Endodermal cell (in vitro differentiated cells): ENCODE measurements at regions not wholly inside any gene's neighbourhood (a gene's known extent, or its start where the extent isn't known, plus 50 kb on each side); places are given as distances from the start of the nearest gene placed in this dataset.
A peak's percentile ranks its signal among the peaks of the same experiment; 100 is the strongest.

Source experiments
- DNase-seq: peaks from one replicate; pipeline ENCODE4 v3.0.0-alpha.2; 2017
- H3K27ac ChIP-seq: 2 replicates; pipeline ENCODE4 v1.5.1; 2013; ENCODE audit warnings: mild to moderate bottlenecking, low read depth, low read length, moderate library complexity
- H3K27me3 ChIP-seq: 2 replicates; pipeline ENCODE4 v1.6.1; 2013; ENCODE audit warnings: mild to moderate bottlenecking, low read length, moderate library complexity; ENCODE audit not compliant: insufficient read depth, control insufficient read depth, poor library complexity, severe bottlenecking
- H3K36me3 ChIP-seq: 2 replicates; pipeline ENCODE4 v1.7.0; 2013; ENCODE audit warnings: mild to moderate bottlenecking, low read length, moderate library complexity; ENCODE audit not compliant: control insufficient read depth, insufficient read depth
- H3K4me1 ChIP-seq: one replicate; pipeline ENCODE4 v1.7.0; 2013; ENCODE audit warnings: low read length; ENCODE audit not compliant: control insufficient read depth, insufficient read depth
- H3K4me3 ChIP-seq: 2 replicates; pipeline ENCODE4 v1.5.1; 2013; ENCODE audit warnings: mild to moderate bottlenecking, low read length, moderate library complexity
- H3K9ac ChIP-seq: 2 replicates; pipeline ENCODE4 v1.6.1; 2013; ENCODE audit warnings: mild to moderate bottlenecking, low read length, moderate library complexity; ENCODE audit not compliant: poor library complexity, severe bottlenecking; ENCODE audit errors: extremely low read depth
- H3K9me3 ChIP-seq: 2 replicates; pipeline ENCODE4 v1.6.1; 2013; ENCODE audit warnings: mild to moderate bottlenecking, low read length, moderate library complexity; ENCODE audit not compliant: control insufficient read depth
- H3K27ac Mint-ChIP-seq: 2 replicates; pipeline ENCODE4 v1.8.0; 2020; ENCODE audit warnings: mixed read lengths
- H3K27me3 Mint-ChIP-seq: 2 replicates; pipeline ENCODE4 v1.8.0; 2021; ENCODE audit warnings: mild to moderate bottlenecking, mixed read lengths; ENCODE audit not compliant: insufficient read depth
- H3K36me3 Mint-ChIP-seq: 2 replicates; pipeline ENCODE4 v1.8.0; 2020; ENCODE audit warnings: low read depth, mixed read lengths
- H3K4me1 Mint-ChIP-seq: 2 replicates; pipeline ENCODE4 v1.8.0; 2020; ENCODE audit warnings: mixed read lengths
- H3K4me3 Mint-ChIP-seq: 2 replicates; pipeline ENCODE4 v1.8.0; 2020; ENCODE audit warnings: mild to moderate bottlenecking, moderate library complexity, mixed read lengths
- H3K9me3 Mint-ChIP-seq: 2 replicates; pipeline ENCODE4 v1.8.0; 2020; ENCODE audit warnings: mild to moderate bottlenecking, mixed read lengths
- CTCF ChIP-seq: fragments of 200-600 bp; sonication (generic); conservative IDR thresholded peaks from 2 replicates; pipeline ENCODE4 v1.5.0; 2021; ENCODE audit warnings: antibody characterized with exemption, mild to moderate bottlenecking
- WGBS, 2 experiments: methylation state at CpG; one replicate each; pipeline versions ENCODE4 v1.1.5 to v1.1.7; 2013; ENCODE audit warnings: missing lambda C conversion rate in 2 of 2, mixed read lengths in 1 of 2; ENCODE audit not compliant: insufficient coverage in 1 of 2, insufficient read length in 1 of 2; 5-methylcytosine and 5-hydroxymethylcytosine counted together

DNA sequence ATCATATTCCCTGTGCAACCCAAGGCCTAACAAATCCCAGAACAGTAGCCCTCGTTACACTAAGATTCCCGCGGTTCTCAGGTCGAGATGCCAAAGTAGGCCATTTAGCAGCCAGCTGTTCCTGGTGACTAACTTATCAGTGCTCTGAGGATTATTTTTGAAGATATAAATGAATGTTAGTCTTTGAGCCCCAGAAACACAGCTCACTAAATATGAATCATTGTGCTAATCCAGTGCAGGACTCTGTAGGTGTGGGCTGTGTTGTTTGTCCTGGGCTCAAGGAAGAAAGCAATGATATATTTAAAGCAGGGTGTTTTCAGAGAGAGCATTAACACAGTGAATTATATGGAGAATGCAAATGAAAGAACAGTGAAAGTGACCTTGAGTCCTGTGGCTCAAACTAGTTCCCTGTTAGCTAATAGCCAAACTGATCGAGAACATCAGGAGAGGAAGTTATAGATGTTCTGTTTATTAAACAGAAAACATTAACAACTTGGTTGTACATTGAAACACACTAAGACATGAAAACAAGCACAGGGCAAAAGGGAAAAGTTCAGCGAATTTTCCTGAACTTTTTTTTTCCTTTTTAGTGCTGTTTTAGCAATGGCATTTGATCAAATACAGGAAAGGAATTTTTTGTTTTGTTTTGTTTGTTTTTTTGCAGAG, 228.3 kb downstream of the RNF152 start:
- no peak overlapping the region for H3K4me3 Mint-ChIP-seq
- H3K27me3 ChIP-seq = no peaks in the 10 kb centered on the region
- peaks cover 42% of the 10 kb centered on the region for H3K9me3 ChIP-seq
- peaks cover 15% of the 10 kb centered on the region for H3K4me1 ChIP-seq
- H3K27ac ChIP-seq = no peak overlapping the region
- no peaks in the 10 kb centered on the region for H3K27me3 Mint-ChIP-seq
- H3K4me1 Mint-ChIP-seq = peaks cover 43% of the 10 kb centered on the region
- H3K36me3 Mint-ChIP-seq = peaks cover 11% of the 10 kb centered on the region
- H3K36me3 ChIP-seq = no peaks in the 10 kb centered on the region
- TF ChIP-seq CTCF = no peak
- WGBS, 2 experiments = 93 to 98% methylated on average over 2 to 6 of the region's 6 CpGs
- H3K9me3 Mint-ChIP-seq = peaks cover 23% of the 10 kb centered on the region
- H3K27ac Mint-ChIP-seq = no peak overlapping the region
- H3K9ac ChIP-seq = no peak overlapping the region
- no peak overlapping the region for H3K4me3 ChIP-seq
- DNase-seq = peak; percentile 49

GRCh38 chr18:61662726-61663125, 230.1 kb downstream of the RNF152 start:
- Mint-ChIP-seq H3K4me1 (peaks cover 39% of the 10 kb centered on the region), H3K9me3 (peaks cover 33% of the 10 kb centered on the region), H3K4me3 (no peak overlapping the region), H3K36me3 (peaks cover 12% of the 10 kb centered on the region), H3K27me3 (no peaks in the 10 kb centered on the region), H3K27ac (no peak overlapping the region)
- no peaks in the 10 kb centered on the region for H3K27me3 ChIP-seq
- peak overlapping the region; percentile 31 for H3K4me3 ChIP-seq
- 93 to 96% methylated on average over 2 to 3 of the region's 3 CpGs for WGBS, 2 experiments
- TF ChIP-seq CTCF = no peak
- DNase-seq = no peak
- H3K9me3 ChIP-seq = peaks cover 54% of the 10 kb centered on the region
- H3K27ac ChIP-seq = no peak overlapping the region
- no peak overlapping the region for H3K9ac ChIP-seq
- H3K36me3 ChIP-seq = no peaks in the 10 kb centered on the region
- H3K4me1 ChIP-seq = peaks cover 12% of the 10 kb centered on the region

DNA sequence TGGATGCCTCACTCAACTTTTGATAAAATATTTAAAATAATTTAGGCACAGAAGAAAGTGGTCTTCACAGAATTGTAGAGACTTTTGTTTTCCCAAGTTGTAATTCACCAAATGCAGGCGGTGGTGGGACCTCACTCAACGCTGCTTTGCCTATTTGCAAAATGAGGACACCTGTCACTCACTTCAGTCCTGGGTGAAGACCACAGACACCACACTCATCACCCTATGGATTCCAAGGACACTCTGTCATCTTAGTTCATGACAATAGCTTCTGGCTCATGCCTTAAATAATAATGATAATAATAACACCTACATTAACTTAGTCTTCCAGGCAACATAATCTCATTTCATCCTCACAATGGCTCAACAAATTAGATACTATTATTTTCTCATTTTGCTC, 234.4 kb downstream of the RNF152 start:
- Histone ChIP-seq H3K4me1 (peaks cover 4% of the 10 kb centered on the region), H3K4me3 (peak overlapping the region; percentile 3), H3K9ac (no peak overlapping the region), H3K27ac (no peak overlapping the region), H3K9me3 (peaks cover 66% of the 10 kb centered on the region), H3K36me3 (no peaks in the 10 kb centered on the region), H3K27me3 (no peaks in the 10 kb centered on the region)
- Mint-ChIP-seq H3K9me3 (peaks cover 41% of the 10 kb centered on the region), H3K4me3 (no peak overlapping the region), H3K27me3 (no peaks in the 10 kb centered on the region), H3K27ac (no peak overlapping the region), H3K36me3 (peaks cover 18% of the 10 kb centered on the region), H3K4me1 (peaks cover 36% of the 10 kb centered on the region)
- 97% methylated on average over 2 of the region's 2 CpGs; no CpG with 5 or more reads in 1 of the 2 experiments for WGBS, 2 experiments
- no peak for TF ChIP-seq CTCF
- no peak for DNase-seq
